ENCODE measurements at regions not wholly inside any gene's neighbourhood (a gene's known extent, or its start where the extent isn't known, plus 50 kb on each side); places are given as distances from the start of the nearest gene placed in this dataset.

- H3K36me3 ChIP-seq (ENCODE audit: insufficient read depth, low read length), result no peaks in the 10 kb centered on the region
- H3K27me3 ChIP-seq (ENCODE audit: insufficient read depth, low read length), result no peaks in the 10 kb centered on the region
- H3K27ac ChIP-seq (ENCODE audit: low read depth, low read length), result no peak overlapping the region
- no peaks in the 10 kb centered on the region for H3K4me1 ChIP-seq (ENCODE audit: insufficient read depth, low read length)
- H3K9ac ChIP-seq (ENCODE audit: low read depth, low read length), result no peak overlapping the region
- H3K4me3 ChIP-seq (ENCODE audit: low read length), result no peak overlapping the region
- no peaks in the 10 kb centered on the region for H3K9me3 ChIP-seq (ENCODE audit: insufficient read depth, low read depth, low read length)
Measured at GRCh38 chr3:153658136-153658535, 463.1 kb upstream of the ARHGEF26 start.

GRCh38 chr3:153666991-153667740 is 454.0 kb upstream of the ARHGEF26 start:
- H3K9me3 ChIP-seq (ENCODE audit: insufficient read depth, low read depth, low read length), result no peaks in the 10 kb centered on the region
- H3K27ac ChIP-seq (ENCODE audit: low read depth, low read length), result no peak overlapping the region
- peaks cover 16% of the 10 kb centered on the region for H3K4me1 ChIP-seq (ENCODE audit: insufficient read depth, low read length)
- H3K9ac ChIP-seq (ENCODE audit: low read depth, low read length), result no peak overlapping the region
- H3K27me3 ChIP-seq (ENCODE audit: insufficient read depth, low read length), result no peaks in the 10 kb centered on the region
- no peaks in the 10 kb centered on the region for H3K36me3 ChIP-seq (ENCODE audit: insufficient read depth, low read length)
- WGBS, result 89% methylated on average over 7 of the region's 7 CpGs
- no peak overlapping the region for H3K4me3 ChIP-seq (ENCODE audit: low read length)

- no peak overlapping the region for H3K4me3 ChIP-seq (ENCODE audit: low read length)
- H3K9me3 ChIP-seq (ENCODE audit: insufficient read depth, low read depth, low read length), result no peaks in the 10 kb centered on the region
- no peaks in the 10 kb centered on the region for H3K27me3 ChIP-seq (ENCODE audit: insufficient read depth, low read length)
- 88% methylated on average over 2 of the region's 3 CpGs for WGBS
- H3K27ac ChIP-seq (ENCODE audit: low read depth, low read length), result no peak overlapping the region
- no peaks in the 10 kb centered on the region for H3K36me3 ChIP-seq (ENCODE audit: insufficient read depth, low read length)
- H3K9ac ChIP-seq (ENCODE audit: low read depth, low read length), result no peak overlapping the region
- peaks cover 16% of the 10 kb centered on the region for H3K4me1 ChIP-seq (ENCODE audit: insufficient read depth, low read length)
Measured at GRCh38 chr3:153669527-153669926, 451.7 kb upstream of the ARHGEF26 start.

GRCh38 chr3:153670577-153670976 is 450.6 kb upstream of the ARHGEF26 start:
- 86% methylated on average over 3 of the region's 3 CpGs for WGBS
- Histone ChIP-seq H3K9me3 (ENCODE audit: insufficient read depth, low read depth, low read length) (no peaks in the 10 kb centered on the region), H3K27me3 (ENCODE audit: insufficient read depth, low read length) (no peaks in the 10 kb centered on the region), H3K4me3 (ENCODE audit: low read length) (no peak overlapping the region), H3K36me3 (ENCODE audit: insufficient read depth, low read length) (no peaks in the 10 kb centered on the region), H3K27ac (ENCODE audit: low read depth, low read length) (no peak overlapping the region), H3K9ac (ENCODE audit: low read depth, low read length) (no peak overlapping the region), H3K4me1 (ENCODE audit: insufficient read depth, low read length) (peaks cover 16% of the 10 kb centered on the region)

GRCh38 chr3:153673853-153674252 is 447.3 kb upstream of the ARHGEF26 start:
- Histone ChIP-seq H3K9ac (ENCODE audit: low read depth, low read length) (no peak overlapping the region), H3K27me3 (ENCODE audit: insufficient read depth, low read length) (no peaks in the 10 kb centered on the region), H3K4me1 (ENCODE audit: insufficient read depth, low read length) (no peaks in the 10 kb centered on the region), H3K27ac (ENCODE audit: low read depth, low read length) (no peak overlapping the region), H3K4me3 (ENCODE audit: low read length) (no peak overlapping the region), H3K36me3 (ENCODE audit: insufficient read depth, low read length) (no peaks in the 10 kb centered on the region), H3K9me3 (ENCODE audit: insufficient read depth, low read depth, low read length) (no peaks in the 10 kb centered on the region)
- 92% methylated on average over 1 of the region's 2 CpGs for WGBS

GRCh38 chr3:153679714-153680113 is 441.5 kb upstream of the ARHGEF26 start:
- H3K27ac ChIP-seq (ENCODE audit: low read depth, low read length), result no peak overlapping the region
- no peaks in the 10 kb centered on the region for H3K27me3 ChIP-seq (ENCODE audit: insufficient read depth, low read length)
- H3K36me3 ChIP-seq (ENCODE audit: insufficient read depth, low read length), result no peaks in the 10 kb centered on the region
- H3K9me3 ChIP-seq (ENCODE audit: insufficient read depth, low read depth, low read length), result no peaks in the 10 kb centered on the region
- H3K4me3 ChIP-seq (ENCODE audit: low read length), result no peak overlapping the region
- no peaks in the 10 kb centered on the region for H3K4me1 ChIP-seq (ENCODE audit: insufficient read depth, low read length)
- H3K9ac ChIP-seq (ENCODE audit: low read depth, low read length), result no peak overlapping the region

- Histone ChIP-seq H3K9me3 (ENCODE audit: insufficient read depth, low read depth, low read length) (no peaks in the 10 kb centered on the region), H3K27me3 (ENCODE audit: insufficient read depth, low read length) (no peaks in the 10 kb centered on the region), H3K27ac (ENCODE audit: low read depth, low read length) (no peak overlapping the region), H3K4me3 (ENCODE audit: low read length) (no peak overlapping the region), H3K36me3 (ENCODE audit: insufficient read depth, low read length) (no peaks in the 10 kb centered on the region), H3K9ac (ENCODE audit: low read depth, low read length) (no peak overlapping the region), H3K4me1 (ENCODE audit: insufficient read depth, low read length) (no peaks in the 10 kb centered on the region)
- WGBS, result no CpG with 5 or more reads among the region's 1 CpG
Measured at GRCh38 chr3:153680526-153680925, 440.7 kb upstream of the ARHGEF26 start.

- no peaks in the 10 kb centered on the region for H3K27me3 ChIP-seq (ENCODE audit: insufficient read depth, low read length)
- WGBS, result 100% methylated on average over 1 of the region's 1 CpG
- no peaks in the 10 kb centered on the region for H3K9me3 ChIP-seq (ENCODE audit: insufficient read depth, low read depth, low read length)
- no peak overlapping the region for H3K27ac ChIP-seq (ENCODE audit: low read depth, low read length)
- no peaks in the 10 kb centered on the region for H3K4me1 ChIP-seq (ENCODE audit: insufficient read depth, low read length)
- H3K9ac ChIP-seq (ENCODE audit: low read depth, low read length), result no peak overlapping the region
- no peaks in the 10 kb centered on the region for H3K36me3 ChIP-seq (ENCODE audit: insufficient read depth, low read length)
- H3K4me3 ChIP-seq (ENCODE audit: low read length), result no peak overlapping the region
Measured at GRCh38 chr3:153681057-153681456, 440.1 kb upstream of the ARHGEF26 start.

- Histone ChIP-seq H3K27ac (ENCODE audit: low read depth, low read length) (peak overlapping the region; percentile 57; the same call in 1 of the 2 replicates), H3K4me3 (ENCODE audit: low read length) (no peak overlapping the region), H3K36me3 (ENCODE audit: insufficient read depth, low read length) (no peaks in the 10 kb centered on the region), H3K9me3 (ENCODE audit: insufficient read depth, low read depth, low read length) (no peaks in the 10 kb centered on the region), H3K9ac (ENCODE audit: low read depth, low read length) (no peak overlapping the region), H3K4me1 (ENCODE audit: insufficient read depth, low read length) (peaks cover 20% of the 10 kb centered on the region), H3K27me3 (ENCODE audit: insufficient read depth, low read length) (no peaks in the 10 kb centered on the region)
- 100% methylated on average over 1 of the region's 3 CpGs for WGBS
Measured at GRCh38 chr3:153688301-153689120, 432.7 kb upstream of the ARHGEF26 start.

GRCh38 chr3:153693207-153693606 is 428.0 kb upstream of the ARHGEF26 start:
- Histone ChIP-seq H3K27me3 (ENCODE audit: insufficient read depth, low read length) (no peaks in the 10 kb centered on the region), H3K9ac (ENCODE audit: low read depth, low read length) (no peak overlapping the region), H3K4me3 (ENCODE audit: low read length) (no peak overlapping the region), H3K27ac (ENCODE audit: low read depth, low read length) (no peak overlapping the region), H3K36me3 (ENCODE audit: insufficient read depth, low read length) (no peaks in the 10 kb centered on the region), H3K9me3 (ENCODE audit: insufficient read depth, low read depth, low read length) (no peaks in the 10 kb centered on the region), H3K4me1 (ENCODE audit: insufficient read depth, low read length) (peaks cover 15% of the 10 kb centered on the region)
- 92% methylated on average over 3 of the region's 3 CpGs for WGBS

- peaks cover 18% of the 10 kb centered on the region for H3K4me1 ChIP-seq (ENCODE audit: insufficient read depth, low read length)
- no peak overlapping the region for H3K9ac ChIP-seq (ENCODE audit: low read depth, low read length)
- H3K27ac ChIP-seq (ENCODE audit: low read depth, low read length), result no peak overlapping the region
- no peak overlapping the region for H3K4me3 ChIP-seq (ENCODE audit: low read length)
- H3K36me3 ChIP-seq (ENCODE audit: insufficient read depth, low read length), result no peaks in the 10 kb centered on the region
- H3K9me3 ChIP-seq (ENCODE audit: insufficient read depth, low read depth, low read length), result no peaks in the 10 kb centered on the region
- no peaks in the 10 kb centered on the region for H3K27me3 ChIP-seq (ENCODE audit: insufficient read depth, low read length)
Measured at GRCh38 chr3:153702106-153702505, 419.1 kb upstream of the ARHGEF26 start.

Data from HUES64 (cell line).